ENCODE measurements at regions not wholly inside any gene's neighbourhood (a gene's known extent, or its start where the extent isn't known, plus 50 kb on each side); places are given as distances from the start of the nearest gene placed in this dataset.

- TF ChIP-seq, protein P1, sequence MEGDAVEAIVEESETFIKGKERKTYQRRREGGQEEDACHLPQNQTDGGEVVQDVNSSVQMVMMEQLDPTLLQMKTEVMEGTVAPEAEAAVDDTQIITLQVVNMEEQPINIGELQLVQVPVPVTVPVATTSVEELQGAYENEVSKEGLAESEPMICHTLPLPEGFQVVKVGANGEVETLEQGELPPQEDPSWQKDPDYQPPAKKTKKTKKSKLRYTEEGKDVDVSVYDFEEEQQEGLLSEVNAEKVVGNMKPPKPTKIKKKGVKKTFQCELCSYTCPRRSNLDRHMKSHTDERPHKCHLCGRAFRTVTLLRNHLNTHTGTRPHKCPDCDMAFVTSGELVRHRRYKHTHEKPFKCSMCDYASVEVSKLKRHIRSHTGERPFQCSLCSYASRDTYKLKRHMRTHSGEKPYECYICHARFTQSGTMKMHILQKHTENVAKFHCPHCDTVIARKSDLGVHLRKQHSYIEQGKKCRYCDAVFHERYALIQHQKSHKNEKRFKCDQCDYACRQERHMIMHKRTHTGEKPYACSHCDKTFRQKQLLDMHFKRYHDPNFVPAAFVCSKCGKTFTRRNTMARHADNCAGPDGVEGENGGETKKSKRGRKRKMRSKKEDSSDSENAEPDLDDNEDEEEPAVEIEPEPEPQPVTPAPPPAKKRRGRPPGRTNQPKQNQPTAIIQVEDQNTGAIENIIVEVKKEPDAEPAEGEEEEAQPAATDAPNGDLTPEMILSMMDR (IDR thresholded peaks at IDR 0.05), result no peak
- TF ChIP-seq POLR2AphosphoS5 (IDR thresholded peaks at IDR 0.05) (no peak), POLR2A (IDR thresholded peaks at IDR 0.05) (no peak)
Observed at GRCh38 chr20:58583586-58583985, 67.5 kb upstream of the STX16 start.

All from sigmoid colon (tissue), 4 donors.